Colon (tissue), 2 donors: ENCODE measurements at regions not wholly inside any gene's neighbourhood (a gene's known extent, or its start where the extent isn't known, plus 50 kb on each side); places are given as distances from the start of the nearest gene placed in this dataset.
"Not testable (repeated sequence)": the region's sequence is repeated elsewhere in the genome, so short reads cannot be mapped to it uniquely, and the experiment has no call there.

Experiments
- FAIRE-seq: peaks from 2 replicates; lab custom pipeline; 2012; peaks lifted over from hg19 to GRCh38; lab: Jason Lieb, UNC
- donor health status: control.
- donor health status: control.

GRCh38 chr5:50501491-50502228 lies 60.6 kb upstream of the EMB start:
- FAIRE-seq: no peak

GRCh38 chr5:50513028-50513457 lies 72.0 kb upstream of the EMB start:
- FAIRE-seq: peak; percentile 93

GRCh38 chr5:50521060-50521459 lies 80.0 kb upstream of the EMB start:
- not testable (repeated sequence) for FAIRE-seq

- FAIRE-seq: not testable (repeated sequence)
Measured at GRCh38 chr5:50527514-50528060, 86.5 kb upstream of the EMB start.

- FAIRE-seq: no peak
Measured at GRCh38 chr5:50535393-50535792, 94.3 kb upstream of the EMB start.

- not testable (repeated sequence) for FAIRE-seq
Measured at GRCh38 chr5:50537534-50537933, 96.4 kb upstream of the EMB start.

- no peak for FAIRE-seq
Measured at GRCh38 chr5:50547303-50547702, 106.2 kb upstream of the EMB start.

- FAIRE-seq: no peak
Measured at GRCh38 chr5:50550267-50550666, 109.2 kb upstream of the EMB start.

GRCh38 chr5:50550993-50551392 lies 109.9 kb upstream of the EMB start:
- peak; percentile 18 for FAIRE-seq

- FAIRE-seq: no peak
Measured at GRCh38 chr5:50553560-50553984, 112.5 kb upstream of the EMB start.

GRCh38 chr5:50558640-50559039 lies 107.8 kb upstream of the PARP8 start:
- peak; percentile 36 for FAIRE-seq

GRCh38 chr5:50559955-50560354 lies 106.5 kb upstream of the PARP8 start:
- FAIRE-seq: no peak

GRCh38 chr5:50562694-50563093 lies 103.7 kb upstream of the PARP8 start:
- FAIRE-seq: no peak

- FAIRE-seq: no peak
Measured at GRCh38 chr5:50564079-50564478, 102.4 kb upstream of the PARP8 start.

GRCh38 chr5:50564558-50564957 lies 101.9 kb upstream of the PARP8 start:
- no peak for FAIRE-seq

GRCh38 chr5:50574121-50574520 lies 92.3 kb upstream of the PARP8 start:
- no peak for FAIRE-seq

- FAIRE-seq: no peak
Measured at GRCh38 chr5:50575740-50576139, 90.7 kb upstream of the PARP8 start.

GRCh38 chr5:50576265-50576664 lies 90.2 kb upstream of the PARP8 start:
- FAIRE-seq: no peak

GRCh38 chr5:50576686-50577256 lies 89.7 kb upstream of the PARP8 start:
- FAIRE-seq: no peak

- FAIRE-seq: no peak
Measured at GRCh38 chr5:50580506-50580905, 85.9 kb upstream of the PARP8 start.

- not testable (repeated sequence) for FAIRE-seq
Measured at GRCh38 chr5:50581845-50582244, 84.6 kb upstream of the PARP8 start.

GRCh38 chr5:50582699-50583098 lies 83.7 kb upstream of the PARP8 start:
- FAIRE-seq: peak; percentile 76

- FAIRE-seq: no peak
Measured at GRCh38 chr5:50583621-50584020, 82.8 kb upstream of the PARP8 start.

GRCh38 chr5:50588471-50588870 lies 78.0 kb upstream of the PARP8 start:
- not testable (repeated sequence) for FAIRE-seq
